Smooth muscle cell (in vitro differentiated cells): ENCODE measurements at regions not wholly inside any gene's neighbourhood (a gene's known extent, or its start where the extent isn't known, plus 50 kb on each side); places are given as distances from the start of the nearest gene placed in this dataset.

ENCODE experiments used
- DNase-seq: peaks from one replicate; lab custom pipeline; 2025; ENCODE audit not compliant: unreplicated experiment; lab: John Stamatoyannopoulos, UW
- H2AFZ ChIP-seq: fragments of 200-600 bp; sonication (generic); 2 replicates; pipeline ENCODE4 v1.6.0; 2016; ENCODE audit warnings: antibody characterized with exemption, low read depth, mild to moderate bottlenecking
- H3F3A ChIP-seq: fragments of 200-600 bp; sonication (generic); 2 replicates; pipeline ENCODE4 v1.6.0; 2017; ENCODE audit warnings: antibody characterized with exemption, low read depth
- H3K27ac ChIP-seq: fragments of 200-600 bp; sonication (generic); 2 replicates; pipeline ENCODE4 v1.5.1; 2016; ENCODE audit warnings: low read depth, mild to moderate bottlenecking
- H3K27me3 ChIP-seq: fragments of 200-600 bp; sonication (generic); 2 replicates; pipeline ENCODE4 v1.6.1; 2016; ENCODE audit warnings: low read depth, mild to moderate bottlenecking
- H3K36me3 ChIP-seq: fragments of 200-600 bp; sonication (generic); 2 replicates; pipeline ENCODE4 v1.5.1; 2016; ENCODE audit warnings: low read depth
- H3K4me1 ChIP-seq: fragments of 200-600 bp; sonication (generic); 2 replicates; pipeline ENCODE4 v1.5.1; 2016; ENCODE audit warnings: low read depth
- H3K4me2 ChIP-seq: fragments of 200-600 bp; sonication (generic); 2 replicates; pipeline ENCODE4 v1.6.0; 2016; ENCODE audit warnings: mild to moderate bottlenecking
- H3K4me3 ChIP-seq: fragments of 200-600 bp; sonication (generic); 2 replicates; pipeline ENCODE4 v1.5.1; 2016; ENCODE audit warnings: mild to moderate bottlenecking
- H3K79me2 ChIP-seq: fragments of 200-600 bp; sonication (generic); 2 replicates; pipeline ENCODE4 v1.6.0; 2016; ENCODE audit warnings: low read depth, mild to moderate bottlenecking
- H3K9ac ChIP-seq: fragments of 200-600 bp; sonication (generic); 2 replicates; pipeline ENCODE4 v1.6.0; 2016; ENCODE audit warnings: low read depth
- H3K9me3 ChIP-seq: fragments of 200-600 bp; sonication (generic); replicated peaks from 2 replicates; pipeline ENCODE4 v1.5.1; 2016; ENCODE audit warnings: low read depth
- H4K20me1 ChIP-seq: fragments of 200-600 bp; sonication (generic); 2 replicates; pipeline ENCODE4 v1.6.0; 2016; ENCODE audit warnings: low read depth
- WGBS: methylation state at CpG from one replicate; pipeline ENCODE4 v1.1.7; 2016; ENCODE audit warnings: low lambda C conversion rate; 5-methylcytosine and 5-hydroxymethylcytosine counted together
- TF ChIP-seq, protein P1 (sequence below): fragments of 200-600 bp; sonication (generic); IDR thresholded peaks from 2 replicates; pipeline ENCODE4 v1.5.1; 2017; ENCODE audit warnings: borderline replicate concordance, mild to moderate bottlenecking, antibody characterized with exemption; ENCODE audit not compliant: insufficient read depth, poor library complexity, severe bottlenecking

DNA sequence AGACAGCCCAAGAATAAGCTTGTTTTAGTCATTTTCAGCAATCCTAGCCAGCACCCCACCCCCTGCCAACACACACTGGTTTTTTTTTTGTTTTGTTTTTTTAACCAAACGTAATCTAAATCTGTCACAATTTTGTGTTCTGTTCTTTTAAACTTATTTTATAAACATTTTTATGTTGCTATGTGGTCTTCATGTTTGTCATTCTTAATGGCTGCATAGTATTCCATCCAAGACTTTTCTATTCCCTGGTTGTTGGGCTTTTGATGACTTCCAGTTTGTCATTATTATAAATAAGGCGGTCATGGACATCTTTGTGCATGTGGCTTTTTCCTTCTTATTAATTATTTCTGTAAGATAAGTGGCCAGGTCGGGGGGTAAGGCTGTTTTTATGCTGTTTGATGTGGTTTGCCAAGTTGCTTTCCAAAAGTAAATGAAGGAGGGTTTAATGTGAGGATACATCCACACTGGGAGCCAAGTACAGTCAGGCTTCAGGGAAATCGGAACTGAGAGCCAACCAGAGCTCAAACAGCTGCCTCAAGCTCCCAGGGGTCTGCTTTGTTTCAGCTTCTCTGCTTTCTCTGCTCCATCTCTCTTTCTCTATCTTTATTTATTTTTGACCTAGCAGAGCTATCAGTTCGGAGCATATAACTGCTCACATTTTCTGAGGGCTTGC is 125.8 kb downstream of the VEGFA start:
- H3K4me3 ChIP-seq, result no peak overlapping the region
- H3F3A ChIP-seq, result no peaks in the 10 kb centered on the region
- H3K27ac ChIP-seq, result no peak overlapping the region
- H3K27me3 ChIP-seq, result peaks cover 10% of the 10 kb centered on the region
- no peaks in the 10 kb centered on the region for H4K20me1 ChIP-seq
- DNase-seq, result no peak
- no peaks in the 10 kb centered on the region for H3K79me2 ChIP-seq
- H3K4me1 ChIP-seq, result peaks cover 3% of the 10 kb centered on the region
- H3K36me3 ChIP-seq, result no peaks in the 10 kb centered on the region
- no peak overlapping the region for H2AFZ ChIP-seq
- H3K9ac ChIP-seq, result no peak overlapping the region
- H3K4me2 ChIP-seq, result no peak overlapping the region
- TF ChIP-seq, protein P1, sequence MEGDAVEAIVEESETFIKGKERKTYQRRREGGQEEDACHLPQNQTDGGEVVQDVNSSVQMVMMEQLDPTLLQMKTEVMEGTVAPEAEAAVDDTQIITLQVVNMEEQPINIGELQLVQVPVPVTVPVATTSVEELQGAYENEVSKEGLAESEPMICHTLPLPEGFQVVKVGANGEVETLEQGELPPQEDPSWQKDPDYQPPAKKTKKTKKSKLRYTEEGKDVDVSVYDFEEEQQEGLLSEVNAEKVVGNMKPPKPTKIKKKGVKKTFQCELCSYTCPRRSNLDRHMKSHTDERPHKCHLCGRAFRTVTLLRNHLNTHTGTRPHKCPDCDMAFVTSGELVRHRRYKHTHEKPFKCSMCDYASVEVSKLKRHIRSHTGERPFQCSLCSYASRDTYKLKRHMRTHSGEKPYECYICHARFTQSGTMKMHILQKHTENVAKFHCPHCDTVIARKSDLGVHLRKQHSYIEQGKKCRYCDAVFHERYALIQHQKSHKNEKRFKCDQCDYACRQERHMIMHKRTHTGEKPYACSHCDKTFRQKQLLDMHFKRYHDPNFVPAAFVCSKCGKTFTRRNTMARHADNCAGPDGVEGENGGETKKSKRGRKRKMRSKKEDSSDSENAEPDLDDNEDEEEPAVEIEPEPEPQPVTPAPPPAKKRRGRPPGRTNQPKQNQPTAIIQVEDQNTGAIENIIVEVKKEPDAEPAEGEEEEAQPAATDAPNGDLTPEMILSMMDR, result no peak
- WGBS, result 75% methylated on average over 5 of the region's 5 CpGs
- H3K9me3 ChIP-seq, result no peaks in the 10 kb centered on the region

DNA sequence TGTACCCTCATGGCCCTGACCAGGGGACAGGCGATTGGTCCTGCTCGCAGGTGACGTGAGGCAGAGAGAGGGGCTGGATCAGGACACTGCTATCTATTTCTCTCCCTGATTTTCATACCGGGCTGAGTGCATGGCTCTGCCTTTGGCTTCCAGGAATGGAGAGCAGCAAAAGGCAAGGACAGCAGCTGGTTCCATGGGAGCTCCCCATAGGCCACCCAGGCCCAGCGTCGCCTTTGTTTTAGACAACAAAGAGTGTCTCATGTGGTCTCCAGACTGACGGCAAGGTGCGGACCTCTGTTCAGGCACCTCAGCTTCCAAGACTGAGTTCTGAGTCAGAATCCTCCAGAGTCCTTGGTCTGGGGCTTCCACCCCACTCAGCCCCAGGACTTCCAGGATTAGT is 123.1 kb downstream of the VEGFA start:
- TF ChIP-seq, protein P1, result no peak
- H2AFZ ChIP-seq, result no peak overlapping the region
- no peaks in the 10 kb centered on the region for H3K36me3 ChIP-seq
- DNase-seq, result no peak
- H4K20me1 ChIP-seq, result no peaks in the 10 kb centered on the region
- H3K9ac ChIP-seq, result no peak overlapping the region
- H3K27me3 ChIP-seq, result peaks cover 13% of the 10 kb centered on the region
- peaks cover 3% of the 10 kb centered on the region for H3K4me1 ChIP-seq
- WGBS, result 88% methylated on average over 8 of the region's 8 CpGs
- H3K9me3 ChIP-seq, result no peaks in the 10 kb centered on the region
- no peak overlapping the region for H3K27ac ChIP-seq
- H3K4me3 ChIP-seq, result no peak overlapping the region
- H3K4me2 ChIP-seq, result no peak overlapping the region
- H3K79me2 ChIP-seq, result no peaks in the 10 kb centered on the region
- H3F3A ChIP-seq, result no peaks in the 10 kb centered on the region

DNA sequence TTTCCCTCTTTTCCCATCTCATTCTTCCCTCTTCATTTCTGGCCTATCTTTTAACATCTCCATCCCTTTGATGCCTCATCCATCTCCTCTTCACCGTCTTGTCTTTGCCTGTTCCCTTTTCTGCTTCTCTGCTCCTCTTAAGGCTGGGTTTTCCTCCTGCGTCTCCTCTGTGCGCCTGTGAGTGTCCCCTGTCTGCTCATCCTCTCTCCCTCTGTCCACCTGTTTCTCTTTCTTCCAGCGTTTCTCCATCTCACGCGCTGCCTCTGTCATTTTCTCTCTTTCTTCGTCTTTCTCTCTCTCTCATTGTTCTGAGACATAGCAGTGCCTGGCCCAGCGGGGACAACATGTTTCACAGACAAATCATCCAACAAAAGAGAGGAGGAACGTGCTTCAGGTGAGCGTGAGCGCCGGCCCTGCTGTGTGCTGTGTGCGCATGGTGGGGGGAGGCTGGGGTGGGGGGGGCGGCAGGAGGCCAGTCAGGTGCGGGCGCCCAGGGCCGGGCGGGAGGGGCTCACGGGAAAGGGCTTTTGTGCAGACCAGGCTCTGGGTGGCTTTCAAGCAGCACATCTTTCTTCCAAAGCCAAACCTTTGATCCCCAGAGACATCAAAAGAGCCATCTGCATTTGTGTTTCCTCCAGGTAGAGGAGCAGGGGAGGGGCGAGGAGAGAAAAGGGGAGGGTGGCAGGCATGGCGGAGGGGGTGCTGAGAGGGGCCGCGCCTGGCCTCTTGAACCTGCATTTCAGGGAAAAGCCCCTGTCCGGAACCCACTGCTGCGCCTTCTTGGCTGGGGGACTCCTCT is 121.3 kb downstream of the VEGFA start:
- H3K27ac ChIP-seq, result no peak overlapping the region
- no peak for DNase-seq
- no peaks in the 10 kb centered on the region for H3F3A ChIP-seq
- H3K9me3 ChIP-seq, result no peaks in the 10 kb centered on the region
- no peaks in the 10 kb centered on the region for H4K20me1 ChIP-seq
- H3K27me3 ChIP-seq, result peaks cover 13% of the 10 kb centered on the region
- no peaks in the 10 kb centered on the region for H3K36me3 ChIP-seq
- no peaks in the 10 kb centered on the region for H3K79me2 ChIP-seq
- no peak overlapping the region for H3K9ac ChIP-seq
- peaks cover 3% of the 10 kb centered on the region for H3K4me1 ChIP-seq
- no peak overlapping the region for H3K4me3 ChIP-seq
- no peak overlapping the region for H3K4me2 ChIP-seq
- 32% methylated on average over 22 of the region's 25 CpGs for WGBS
- TF ChIP-seq, protein P1, result no peak
- H2AFZ ChIP-seq, result no peak overlapping the region
